H1 (cell line): ENCODE measurements at regions not wholly inside any gene's neighbourhood (a gene's known extent, or its start where the extent isn't known, plus 50 kb on each side); places are given as distances from the start of the nearest gene placed in this dataset.

Experiments
- ASH2L ChIP-seq: fragments of 200-600, 300-600 bp; sonication (generic); IDR thresholded peaks from one replicate; pipeline ENCODE4 v1.7.1; 2017; ENCODE audit warnings: low read length
- BACH1 ChIP-seq: IDR thresholded peaks from 2 replicates; pipeline ENCODE4 v1.6.1; 2012; ENCODE audit warnings: low read length, improper control_type of control experiment
- KDM5A ChIP-seq: fragments of 200-600 bp; IDR thresholded peaks from 2 replicates; pipeline ENCODE4 v1.7.1; 2012; ENCODE audit warnings: mild to moderate bottlenecking, low read length, inconsistent platforms, mixed read lengths
- POU5F1 ChIP-seq: IDR thresholded peaks from 2 replicates; pipeline ENCODE4 v1.6.1; 2011; ENCODE audit warnings: low read depth, mild to moderate bottlenecking, low read length, moderate library complexity
- TAF7 ChIP-seq: optimal IDR thresholded peaks from 2 replicates; pipeline ENCODE3; 2011; ENCODE audit warnings: low read depth, mild to moderate bottlenecking, inconsistent platforms, low read length, moderate library complexity, borderline replicate concordance

DNA sequence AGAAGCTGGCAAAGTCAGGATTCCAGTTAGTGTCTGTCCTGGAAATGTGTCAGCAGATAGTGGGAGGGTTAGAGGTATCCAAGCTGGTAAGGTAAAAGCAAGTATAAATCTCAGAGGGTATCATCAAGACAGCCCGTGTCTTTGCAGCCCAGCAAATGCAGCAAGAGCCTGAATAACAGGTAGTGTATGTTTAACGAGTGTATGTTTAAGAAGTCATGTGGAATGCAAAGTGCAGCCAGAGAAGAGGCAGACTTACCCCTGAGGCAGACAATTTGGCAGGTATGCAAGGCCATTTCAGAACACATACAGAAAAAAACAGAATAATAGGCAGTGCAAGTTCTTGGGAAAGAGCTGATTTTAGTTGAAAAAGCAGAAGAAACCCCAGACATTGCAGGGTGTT lies 411.0 kb upstream of the NEGR1 start (continued):
- TF ChIP-seq BACH1 (no peak), TAF7 (no peak), ASH2L (no peak), POU5F1 (no peak), KDM5A (no peak)
